GM21515 (cell line): ENCODE measurements at regions not wholly inside any gene's neighbourhood (a gene's known extent, or its start where the extent isn't known, plus 50 kb on each side); places are given as distances from the start of the nearest gene placed in this dataset.
"Not testable (repeated sequence)": the region's sequence is repeated elsewhere in the genome, so short reads cannot be mapped to it uniquely, and the experiment has no call there.

Experiments
- ATAC-seq: cut with Tn5 transposase; IDR thresholded peaks from one replicate; pipeline ENCODE4 v1.9.1; 2021; ENCODE audit not compliant: unreplicated experiment

GRCh38 chr4:189785257-189785656 is 155.4 kb upstream of the FRG1 start:
- no peak for ATAC-seq

GRCh38 chr4:189786447-189786846 is 154.2 kb upstream of the FRG1 start:
- ATAC-seq = no peak

GRCh38 chr4:189787216-189788031 is 153.2 kb upstream of the FRG1 start:
- ATAC-seq = no peak

GRCh38 chr4:189792924-189793618 is 147.6 kb upstream of the FRG1 start:
- peak; percentile 95 for ATAC-seq

GRCh38 chr4:189800545-189801088 is 140.1 kb upstream of the FRG1 start:
- no peak for ATAC-seq

- no peak for ATAC-seq
Measured at GRCh38 chr4:189802884-189803283, 137.8 kb upstream of the FRG1 start.

GRCh38 chr4:189804894-189805293 is 135.8 kb upstream of the FRG1 start:
- no peak for ATAC-seq

GRCh38 chr4:189806506-189806905 is 134.2 kb upstream of the FRG1 start:
- no peak for ATAC-seq

GRCh38 chr4:189807031-189807430 is 133.6 kb upstream of the FRG1 start:
- ATAC-seq = no peak

GRCh38 chr4:189809241-189809735 is 131.4 kb upstream of the FRG1 start:
- no peak for ATAC-seq

GRCh38 chr4:189809839-189810238 is 130.8 kb upstream of the FRG1 start:
- no peak for ATAC-seq

GRCh38 chr4:189810318-189811181 is 130.1 kb upstream of the FRG1 start:
- ATAC-seq = not testable (repeated sequence)

GRCh38 chr4:189815404-189816192 is 125.1 kb upstream of the FRG1 start:
- no peak for ATAC-seq

GRCh38 chr4:189822326-189822725 is 118.3 kb upstream of the FRG1 start:
- ATAC-seq = no peak

- no peak for ATAC-seq
Measured at GRCh38 chr4:189823591-189823990, 117.1 kb upstream of the FRG1 start.

GRCh38 chr4:189825466-189825865 is 115.2 kb upstream of the FRG1 start:
- ATAC-seq = no peak

GRCh38 chr4:189826657-189827056 is 114.0 kb upstream of the FRG1 start:
- no peak for ATAC-seq

- no peak for ATAC-seq
Measured at GRCh38 chr4:189828081-189828697, 112.5 kb upstream of the FRG1 start.

GRCh38 chr4:189832528-189832927 is 108.1 kb upstream of the FRG1 start:
- ATAC-seq = no peak

GRCh38 chr4:189834616-189835015 is 106.1 kb upstream of the FRG1 start:
- no peak for ATAC-seq
